ENCODE measurements at regions not wholly inside any gene's neighbourhood (a gene's known extent, or its start where the extent isn't known, plus 50 kb on each side); places are given as distances from the start of the nearest gene placed in this dataset.
"Not testable (repeated sequence)": the region's sequence is repeated elsewhere in the genome, so short reads cannot be mapped to it uniquely, and the experiment has no call there.

DNA sequence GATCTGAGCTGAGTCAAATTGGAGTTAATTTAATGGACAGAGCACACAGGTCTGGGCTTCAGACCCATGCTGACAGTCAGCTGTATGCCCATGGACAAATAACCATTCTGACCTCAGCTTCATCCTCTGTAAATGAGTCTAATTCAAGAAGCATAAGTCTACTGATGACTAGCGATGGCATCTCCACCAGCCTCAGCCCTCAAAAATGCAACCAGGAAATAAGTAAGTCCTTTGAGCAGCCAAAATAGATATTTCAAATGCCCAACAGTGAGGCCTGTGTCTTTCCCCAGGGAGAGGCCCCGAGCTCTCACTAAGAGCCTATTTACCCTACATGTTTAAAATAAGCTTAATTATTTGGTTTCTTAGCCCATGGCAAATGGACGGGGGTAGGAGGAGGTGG, 114.2 kb upstream of the MTHFD1L start:
- no peaks in the 10 kb centered on the region for H3K27me3 ChIP-seq (ENCODE audit: control insufficient read depth, insufficient read depth, low read length)
- no peak for DNase-seq (ENCODE audit: low read depth)
- TF ChIP-seq, protein P1, sequence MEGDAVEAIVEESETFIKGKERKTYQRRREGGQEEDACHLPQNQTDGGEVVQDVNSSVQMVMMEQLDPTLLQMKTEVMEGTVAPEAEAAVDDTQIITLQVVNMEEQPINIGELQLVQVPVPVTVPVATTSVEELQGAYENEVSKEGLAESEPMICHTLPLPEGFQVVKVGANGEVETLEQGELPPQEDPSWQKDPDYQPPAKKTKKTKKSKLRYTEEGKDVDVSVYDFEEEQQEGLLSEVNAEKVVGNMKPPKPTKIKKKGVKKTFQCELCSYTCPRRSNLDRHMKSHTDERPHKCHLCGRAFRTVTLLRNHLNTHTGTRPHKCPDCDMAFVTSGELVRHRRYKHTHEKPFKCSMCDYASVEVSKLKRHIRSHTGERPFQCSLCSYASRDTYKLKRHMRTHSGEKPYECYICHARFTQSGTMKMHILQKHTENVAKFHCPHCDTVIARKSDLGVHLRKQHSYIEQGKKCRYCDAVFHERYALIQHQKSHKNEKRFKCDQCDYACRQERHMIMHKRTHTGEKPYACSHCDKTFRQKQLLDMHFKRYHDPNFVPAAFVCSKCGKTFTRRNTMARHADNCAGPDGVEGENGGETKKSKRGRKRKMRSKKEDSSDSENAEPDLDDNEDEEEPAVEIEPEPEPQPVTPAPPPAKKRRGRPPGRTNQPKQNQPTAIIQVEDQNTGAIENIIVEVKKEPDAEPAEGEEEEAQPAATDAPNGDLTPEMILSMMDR (IDR thresholded peaks at IDR 0.05; ENCODE audit: insufficient read depth, low read length, poor library complexity, severe bottlenecking), result no peak

DNA sequence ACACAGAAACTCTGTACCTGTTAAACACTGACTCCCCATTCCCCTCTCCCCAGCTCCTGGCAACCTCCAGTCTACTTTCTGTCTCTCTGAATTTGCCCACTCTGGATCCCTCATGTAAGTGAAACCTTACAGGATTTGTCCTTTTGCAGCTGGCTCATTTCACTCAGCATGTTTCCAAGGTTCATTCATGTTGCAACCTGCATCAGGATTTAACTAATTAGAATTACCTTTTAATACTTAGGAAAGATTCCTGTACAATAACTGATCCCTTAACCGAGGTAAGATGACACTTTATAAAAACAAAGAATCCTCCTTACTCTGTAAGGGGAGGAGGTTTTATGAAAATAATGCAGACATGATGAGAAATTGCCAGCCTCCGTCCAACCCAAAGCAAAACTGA, 113.1 kb upstream of the MTHFD1L start:
- TF ChIP-seq, protein P1 (IDR thresholded peaks at IDR 0.05; ENCODE audit: insufficient read depth, low read length, poor library complexity, severe bottlenecking), result no peak
- no peaks in the 10 kb centered on the region for H3K36me3 ChIP-seq (ENCODE audit: control insufficient read depth, insufficient read depth, low read length)
- DNase-seq (ENCODE audit: low read depth), result no peak
- no peaks in the 10 kb centered on the region for H3K27me3 ChIP-seq (ENCODE audit: control insufficient read depth, insufficient read depth, low read length)
- no peak overlapping the region for H3K4me3 ChIP-seq (ENCODE audit: low read depth, low read length)

More for the DNA sequence above, 114.2 kb upstream of the MTHFD1L start:
- Histone ChIP-seq H3K4me3 (ENCODE audit: low read depth, low read length) (no peak overlapping the region), H3K36me3 (ENCODE audit: control insufficient read depth, insufficient read depth, low read length) (no peaks in the 10 kb centered on the region)

DNA sequence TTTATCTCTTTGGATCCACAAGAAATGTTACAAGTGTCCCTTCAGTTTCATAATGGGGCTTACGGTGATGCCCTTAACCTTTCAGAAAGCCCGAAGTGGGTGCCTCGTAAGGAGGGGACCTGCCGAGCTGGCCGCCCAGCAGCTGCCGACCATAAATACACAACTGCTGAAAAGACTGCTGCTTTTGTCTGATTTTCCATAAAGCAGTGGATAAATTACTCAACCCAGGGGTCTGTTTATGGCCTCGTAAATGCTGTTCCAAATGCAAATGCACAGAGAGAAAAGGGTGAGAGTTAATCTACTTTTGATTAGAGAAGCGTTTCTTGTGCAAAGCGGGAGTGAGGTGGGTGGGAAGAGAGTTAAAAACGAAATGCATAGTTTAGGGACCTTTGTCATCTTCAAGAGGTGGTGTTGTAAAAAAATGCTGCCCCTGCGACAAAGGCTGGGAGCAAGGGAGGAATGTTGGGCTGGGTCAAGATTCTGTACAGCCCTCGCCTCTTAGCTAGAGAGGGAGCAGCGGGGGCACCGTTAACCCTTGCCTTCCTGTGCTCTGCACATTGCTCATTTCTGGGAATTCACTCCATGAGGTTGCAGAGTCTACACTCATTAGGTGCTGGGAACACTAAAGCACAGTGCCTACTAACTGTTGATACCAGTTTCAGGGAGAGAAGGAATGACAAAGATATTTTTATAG, 112.0 kb upstream of the MTHFD1L start:
- Histone ChIP-seq H3K27me3 (ENCODE audit: control insufficient read depth, insufficient read depth, low read length) (no peaks in the 10 kb centered on the region), H3K36me3 (ENCODE audit: control insufficient read depth, insufficient read depth, low read length) (no peaks in the 10 kb centered on the region), H3K4me3 (ENCODE audit: low read depth, low read length) (no peak overlapping the region)
- no peak for DNase-seq (ENCODE audit: low read depth)
- TF ChIP-seq, protein P1 (IDR thresholded peaks at IDR 0.05; ENCODE audit: insufficient read depth, low read length, poor library complexity, severe bottlenecking), result no peak

DNA sequence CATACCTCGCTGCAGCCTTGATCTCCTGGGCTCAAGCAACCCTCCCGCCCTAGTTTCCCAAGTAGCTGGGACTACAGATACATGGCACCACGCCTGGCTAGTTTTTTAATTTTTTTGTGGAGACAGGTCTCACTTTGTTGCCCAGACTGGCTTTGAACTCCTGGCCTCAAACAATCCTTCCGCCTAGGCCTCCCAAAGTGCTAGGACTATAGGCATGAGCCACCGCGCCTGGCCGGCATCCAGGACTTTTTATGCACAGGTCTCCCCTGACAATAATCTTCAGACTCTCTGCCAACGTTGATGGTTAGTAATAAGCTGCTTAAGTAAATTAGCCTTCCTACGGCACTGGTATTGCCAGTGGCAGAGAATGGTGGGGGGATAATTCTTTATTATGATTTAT, 110.5 kb upstream of the MTHFD1L start:
- DNase-seq (ENCODE audit: low read depth), result no peak
- Histone ChIP-seq H3K27me3 (ENCODE audit: control insufficient read depth, insufficient read depth, low read length) (no peaks in the 10 kb centered on the region), H3K36me3 (ENCODE audit: control insufficient read depth, insufficient read depth, low read length) (no peaks in the 10 kb centered on the region), H3K4me3 (ENCODE audit: low read depth, low read length) (no peak overlapping the region)
- TF ChIP-seq, protein P1 (IDR thresholded peaks at IDR 0.05; ENCODE audit: insufficient read depth, low read length, poor library complexity, severe bottlenecking), result no peak

DNA sequence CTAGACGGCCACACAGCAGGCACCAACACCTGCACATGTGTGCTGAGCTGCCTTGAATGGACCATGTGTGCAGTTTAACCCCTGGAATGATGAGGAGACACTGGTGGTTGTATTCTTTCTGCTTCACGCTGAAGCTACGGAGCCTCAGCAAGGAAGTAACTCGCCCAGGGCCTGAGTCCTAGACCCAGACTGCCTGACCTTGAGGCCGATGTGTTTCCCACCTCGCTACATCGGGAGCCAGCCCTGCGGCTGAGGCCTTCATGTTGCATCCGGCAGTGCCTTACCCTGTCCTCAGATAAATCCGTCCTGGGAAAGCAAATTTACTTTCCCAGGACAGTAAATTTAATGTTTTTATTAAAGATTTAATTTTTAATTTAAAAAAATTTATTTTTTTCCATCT, 110.0 kb upstream of the MTHFD1L start:
- Histone ChIP-seq H3K27me3 (ENCODE audit: control insufficient read depth, insufficient read depth, low read length) (no peaks in the 10 kb centered on the region), H3K4me3 (ENCODE audit: low read depth, low read length) (no peak overlapping the region), H3K36me3 (ENCODE audit: control insufficient read depth, insufficient read depth, low read length) (no peaks in the 10 kb centered on the region)
- TF ChIP-seq, protein P1 (IDR thresholded peaks at IDR 0.05; ENCODE audit: insufficient read depth, low read length, poor library complexity, severe bottlenecking), result no peak
- DNase-seq (ENCODE audit: low read depth), result no peak

DNA sequence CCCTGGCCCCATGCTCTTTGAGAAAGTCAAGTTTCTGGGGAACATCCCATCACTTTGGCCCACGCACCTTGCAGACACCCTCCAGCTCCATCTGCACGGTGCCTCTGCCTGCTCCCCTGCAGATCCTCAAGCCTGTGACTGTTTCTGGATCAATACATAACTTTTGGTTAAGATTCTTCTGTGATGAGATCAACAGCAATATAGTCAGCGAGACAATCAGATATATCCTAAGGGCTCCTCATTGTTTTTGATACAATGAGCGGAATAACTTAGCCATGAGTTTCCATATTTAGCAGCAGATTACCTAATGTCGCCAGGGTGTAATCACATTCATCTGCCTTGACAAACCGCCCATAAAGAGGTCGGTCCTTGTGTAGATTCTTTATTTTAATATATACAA, 109.3 kb upstream of the MTHFD1L start:
- DNase-seq (ENCODE audit: low read depth), result no peak
- no peaks in the 10 kb centered on the region for H3K27me3 ChIP-seq (ENCODE audit: control insufficient read depth, insufficient read depth, low read length)

DNA sequence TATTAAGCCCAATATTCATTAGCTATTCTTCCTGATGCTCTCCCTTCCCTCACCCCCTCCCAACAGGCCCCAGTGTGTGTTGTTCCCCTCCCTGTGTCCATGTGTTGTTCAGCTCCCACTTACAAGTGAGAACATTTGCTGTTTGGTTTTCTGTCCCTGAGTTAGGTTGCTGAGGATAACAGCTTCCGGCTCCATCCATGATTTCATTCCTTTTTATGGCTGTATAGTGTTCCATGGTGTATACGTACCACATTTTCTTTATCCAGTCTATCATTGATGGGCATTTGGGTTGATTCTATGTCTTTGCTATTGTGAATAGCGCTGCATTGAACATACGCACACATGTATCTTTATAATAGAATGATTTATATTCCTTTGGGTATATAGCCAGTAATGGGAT, 107.7 kb upstream of the MTHFD1L start:
- not testable (repeated sequence) for DNase-seq (ENCODE audit: low read depth); H3K27me3 ChIP-seq (ENCODE audit: control insufficient read depth, insufficient read depth, low read length); H3K36me3 ChIP-seq (ENCODE audit: control insufficient read depth, insufficient read depth, low read length); H3K4me3 ChIP-seq (ENCODE audit: low read depth, low read length)

More for the DNA sequence above, 109.3 kb upstream of the MTHFD1L start:
- H3K4me3 ChIP-seq (ENCODE audit: low read depth, low read length), result no peak overlapping the region
- TF ChIP-seq, protein P1 (IDR thresholded peaks at IDR 0.05; ENCODE audit: insufficient read depth, low read length, poor library complexity, severe bottlenecking), result no peak
- H3K36me3 ChIP-seq (ENCODE audit: control insufficient read depth, insufficient read depth, low read length), result no peaks in the 10 kb centered on the region

Measured in kidney epithelial cell (primary cell).